NCI-H2196 (cell line): ENCODE measurements at regions not wholly inside any gene's neighbourhood (a gene's known extent, or its start where the extent isn't known, plus 50 kb on each side); places are given as distances from the start of the nearest gene placed in this dataset.

Experiments used
- DNase-seq: peaks from one replicate; lab custom pipeline; 2025; ENCODE audit not compliant: unreplicated experiment; lab: John Stamatoyannopoulos, UW

- DNase-seq = no peak
Observed at GRCh38 chr13:106433066-106433465, 102.4 kb downstream of the EFNB2 start.

- DNase-seq = no peak
Observed at GRCh38 chr13:106432636-106433035, 102.8 kb downstream of the EFNB2 start.

- DNase-seq = no peak
Observed at GRCh38 chr13:106426909-106427308, 108.6 kb downstream of the EFNB2 start.

- DNase-seq = no peak
Observed at GRCh38 chr13:106425661-106426060, 109.8 kb downstream of the EFNB2 start.

GRCh38 chr13:106424805-106425204, 110.7 kb downstream of the EFNB2 start:
- DNase-seq = no peak

GRCh38 chr13:106423530-106423929, 111.9 kb downstream of the EFNB2 start:
- no peak for DNase-seq

- DNase-seq = no peak
Observed at GRCh38 chr13:106418556-106418955, 116.9 kb downstream of the EFNB2 start.

GRCh38 chr13:106417467-106418110, 117.9 kb downstream of the EFNB2 start:
- no peak for DNase-seq

GRCh38 chr13:106416645-106417044, 118.8 kb downstream of the EFNB2 start:
- DNase-seq = no peak

GRCh38 chr13:106415971-106416370, 119.5 kb downstream of the EFNB2 start:
- no peak for DNase-seq

GRCh38 chr13:106415442-106415841, 120.0 kb downstream of the EFNB2 start:
- no peak for DNase-seq

- DNase-seq = no peak
Observed at GRCh38 chr13:106407338-106407737, 128.1 kb downstream of the EFNB2 start.

GRCh38 chr13:106405731-106406130, 129.7 kb downstream of the EFNB2 start:
- DNase-seq = no peak

- DNase-seq = no peak
Observed at GRCh38 chr13:106403280-106403679, 132.2 kb downstream of the EFNB2 start.

- no peak for DNase-seq
Observed at GRCh38 chr13:106402866-106403265, 132.6 kb downstream of the EFNB2 start.

- DNase-seq = no peak
Observed at GRCh38 chr13:106401081-106401480, 134.4 kb downstream of the EFNB2 start.

- no peak for DNase-seq
Observed at GRCh38 chr13:106400289-106400688, 135.2 kb downstream of the EFNB2 start.

GRCh38 chr13:106398289-106398688, 137.2 kb downstream of the EFNB2 start:
- no peak for DNase-seq

- DNase-seq = no peak
Observed at GRCh38 chr13:106393776-106394175, 141.7 kb downstream of the EFNB2 start.

- no peak for DNase-seq
Observed at GRCh38 chr13:106391681-106392080, 143.8 kb downstream of the EFNB2 start.

GRCh38 chr13:106391271-106391670, 144.2 kb downstream of the EFNB2 start:
- DNase-seq = no peak

GRCh38 chr13:106390367-106390766, 145.1 kb downstream of the EFNB2 start:
- DNase-seq = no peak

- no peak for DNase-seq
Observed at GRCh38 chr13:106385654-106386053, 149.8 kb downstream of the EFNB2 start.
